GM12872 (cell line): ENCODE measurements at regions not wholly inside any gene's neighbourhood (a gene's known extent, or its start where the extent isn't known, plus 50 kb on each side); places are given as distances from the start of the nearest gene placed in this dataset.

Source experiments
- TF ChIP-seq, protein P1 (sequence below): IDR thresholded peaks from 3 replicates; pipeline ENCODE4 v1.5.1; 2011; ENCODE audit warnings: low read depth, mild to moderate bottlenecking, low read length, moderate library complexity; ENCODE audit not compliant: insufficient read depth

DNA sequence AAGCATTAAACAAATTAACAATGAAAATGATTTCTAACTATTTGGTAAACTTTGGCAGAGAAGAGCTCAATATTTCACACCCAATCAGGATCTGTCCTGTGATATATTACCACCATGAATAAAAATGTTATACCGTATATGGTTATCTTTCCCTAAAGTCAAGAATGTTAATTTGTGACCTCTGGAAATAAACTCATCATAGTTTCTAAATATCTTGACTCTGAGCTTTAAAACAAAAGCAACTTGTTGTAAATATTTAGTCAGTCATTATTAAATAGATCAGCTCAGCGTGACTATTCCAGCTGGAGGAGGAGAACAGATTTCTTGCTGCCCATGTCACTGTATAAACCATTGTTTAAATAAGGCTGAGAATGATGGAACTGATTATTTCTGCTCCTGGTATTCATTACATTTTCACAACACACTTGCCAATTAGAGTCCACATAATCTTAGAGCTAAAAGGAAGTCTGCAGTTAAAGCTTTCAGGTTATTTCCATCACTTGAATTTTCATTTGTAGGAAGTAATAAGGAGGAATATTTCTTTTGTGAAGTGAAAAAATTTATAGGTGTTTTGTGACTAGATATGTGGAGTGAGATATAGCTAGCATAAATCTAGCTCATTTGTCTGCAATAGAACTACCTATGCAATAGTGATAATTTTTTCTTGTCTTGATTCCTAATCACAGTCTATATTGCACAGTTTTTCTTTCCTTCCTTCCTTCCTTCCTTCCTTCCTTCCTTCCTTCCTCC lies 106.5 kb upstream of the P2RY1 start:
- TF ChIP-seq, protein P1, sequence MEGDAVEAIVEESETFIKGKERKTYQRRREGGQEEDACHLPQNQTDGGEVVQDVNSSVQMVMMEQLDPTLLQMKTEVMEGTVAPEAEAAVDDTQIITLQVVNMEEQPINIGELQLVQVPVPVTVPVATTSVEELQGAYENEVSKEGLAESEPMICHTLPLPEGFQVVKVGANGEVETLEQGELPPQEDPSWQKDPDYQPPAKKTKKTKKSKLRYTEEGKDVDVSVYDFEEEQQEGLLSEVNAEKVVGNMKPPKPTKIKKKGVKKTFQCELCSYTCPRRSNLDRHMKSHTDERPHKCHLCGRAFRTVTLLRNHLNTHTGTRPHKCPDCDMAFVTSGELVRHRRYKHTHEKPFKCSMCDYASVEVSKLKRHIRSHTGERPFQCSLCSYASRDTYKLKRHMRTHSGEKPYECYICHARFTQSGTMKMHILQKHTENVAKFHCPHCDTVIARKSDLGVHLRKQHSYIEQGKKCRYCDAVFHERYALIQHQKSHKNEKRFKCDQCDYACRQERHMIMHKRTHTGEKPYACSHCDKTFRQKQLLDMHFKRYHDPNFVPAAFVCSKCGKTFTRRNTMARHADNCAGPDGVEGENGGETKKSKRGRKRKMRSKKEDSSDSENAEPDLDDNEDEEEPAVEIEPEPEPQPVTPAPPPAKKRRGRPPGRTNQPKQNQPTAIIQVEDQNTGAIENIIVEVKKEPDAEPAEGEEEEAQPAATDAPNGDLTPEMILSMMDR, result no peak

DNA sequence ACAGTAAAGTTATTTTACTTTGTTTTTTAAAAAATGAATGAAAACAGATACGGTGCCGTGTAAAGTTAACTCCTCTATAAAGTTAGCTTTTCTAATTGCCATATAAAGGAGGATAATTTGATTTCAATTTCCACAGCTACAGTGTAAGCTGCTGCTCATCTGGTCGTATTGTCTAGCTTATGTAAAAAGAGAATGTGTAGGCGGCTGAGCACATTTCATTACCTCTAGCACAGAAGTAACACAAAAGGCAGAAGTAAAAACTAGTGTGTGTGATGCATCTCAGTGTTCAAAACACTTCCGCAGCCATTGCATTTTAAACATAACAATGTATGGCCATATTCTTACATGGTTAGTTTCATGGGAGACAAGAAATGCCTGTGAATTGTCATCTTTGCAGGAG lies 105.0 kb upstream of the P2RY1 start:
- TF ChIP-seq, protein P1, result no peak

DNA sequence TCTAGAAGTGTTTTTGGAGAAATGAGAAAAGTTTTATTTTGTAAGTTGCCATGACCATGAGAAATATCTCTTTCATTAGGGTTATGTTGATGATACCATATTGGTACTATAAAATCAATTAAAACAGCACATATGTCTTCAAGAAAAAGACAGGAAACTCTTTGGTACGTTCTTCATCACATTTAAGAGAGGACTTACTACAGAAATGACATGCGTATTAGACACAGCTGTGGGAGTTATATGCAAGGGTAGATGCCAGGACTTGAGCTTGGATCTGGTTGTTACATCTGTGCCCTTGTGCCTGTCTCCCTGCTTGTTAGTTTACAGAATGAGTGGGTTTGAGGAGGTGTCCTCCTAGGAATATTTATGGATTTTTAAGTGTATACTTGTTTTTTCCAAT lies 103.4 kb upstream of the P2RY1 start:
- TF ChIP-seq, protein P1, result no peak

DNA sequence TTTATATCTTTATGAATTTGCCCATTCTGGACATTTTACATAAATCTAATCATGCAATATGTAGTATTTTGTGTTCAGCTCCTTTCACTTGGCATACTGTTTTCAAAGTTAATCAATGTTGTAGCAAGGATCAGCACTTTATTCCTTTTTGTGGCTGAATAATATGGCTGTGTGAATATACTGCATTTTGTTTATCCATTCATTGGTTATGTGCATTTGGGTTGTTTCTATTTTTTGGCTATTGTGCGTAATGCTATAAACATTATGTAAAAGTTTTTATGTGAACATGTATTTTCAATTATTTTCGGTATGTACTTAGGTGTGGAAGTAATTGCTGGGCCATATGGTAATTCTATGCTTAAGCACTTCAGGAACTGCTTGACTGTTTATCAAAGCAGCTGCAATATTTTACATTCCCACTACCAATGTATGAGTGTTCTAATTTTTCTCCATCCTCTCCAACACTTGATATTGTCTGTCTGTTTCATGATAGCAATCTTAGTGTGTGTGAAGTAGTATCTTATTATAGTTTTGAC lies 101.3 kb upstream of the P2RY1 start:
- TF ChIP-seq, protein P1, result no peak

DNA sequence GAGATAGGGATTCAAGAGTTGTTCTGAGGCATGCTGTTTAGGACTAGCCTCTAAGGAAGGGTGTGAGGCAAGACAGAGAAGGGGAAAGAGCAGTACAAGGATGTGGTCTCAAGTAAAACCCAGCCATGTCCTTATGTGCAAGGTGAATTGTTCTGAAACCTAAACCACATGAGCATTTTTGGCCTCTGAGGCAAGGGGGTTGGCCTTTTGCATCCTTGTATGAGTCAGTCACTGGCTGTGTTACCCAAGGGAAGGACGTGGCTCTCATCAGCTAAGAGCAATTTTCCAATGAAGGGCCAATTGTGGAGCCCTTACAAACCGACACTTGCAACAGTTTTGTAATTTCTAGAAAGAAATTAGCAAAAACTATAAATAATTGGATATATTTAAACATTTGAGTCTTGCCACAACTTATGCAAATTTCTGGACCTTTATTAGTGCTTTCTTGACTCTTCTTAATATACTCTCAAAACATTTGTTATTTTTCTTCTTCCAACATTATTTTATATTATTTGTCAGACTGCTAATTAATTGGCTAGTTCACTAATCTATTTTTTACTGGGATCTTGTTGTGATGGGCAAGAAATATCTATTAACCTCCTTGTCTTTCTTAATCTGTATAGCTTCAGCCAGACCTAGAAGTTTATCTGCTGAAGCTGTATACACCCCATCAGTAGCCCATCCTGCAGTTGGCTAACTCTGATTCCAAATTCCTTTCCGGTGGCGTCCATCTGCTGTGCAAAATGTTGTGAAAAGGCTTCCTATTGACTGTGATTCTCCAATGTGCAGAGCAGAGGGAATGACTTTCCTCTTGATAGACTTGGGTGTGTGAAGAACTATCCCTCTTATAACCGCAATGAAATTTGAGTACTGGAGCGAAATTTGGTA lies 97.7 kb upstream of the P2RY1 start:
- TF ChIP-seq, protein P1, result no peak

DNA sequence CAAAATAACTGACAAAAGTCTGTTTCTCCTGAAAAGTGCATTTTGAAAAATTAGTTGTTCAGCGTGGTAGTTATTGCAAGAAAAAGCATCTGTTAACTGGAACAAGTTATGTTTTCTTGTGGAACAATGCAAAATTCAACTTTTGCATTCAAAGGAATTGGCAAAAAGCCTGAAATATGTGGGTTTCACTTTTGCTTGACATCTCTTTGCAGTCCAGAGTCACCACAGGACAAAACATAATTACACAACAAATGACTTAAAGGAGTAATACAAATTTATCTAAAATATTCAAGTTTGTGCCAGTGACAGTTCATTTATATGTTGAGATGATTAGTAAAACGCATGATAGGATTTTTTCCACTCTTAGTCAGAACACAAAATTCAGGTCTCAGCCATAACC lies 96.3 kb upstream of the P2RY1 start:
- TF ChIP-seq, protein P1, result no peak
